Calu3 (cell line): ENCODE measurements at regions not wholly inside any gene's neighbourhood (a gene's known extent, or its start where the extent isn't known, plus 50 kb on each side); places are given as distances from the start of the nearest gene placed in this dataset.

ENCODE experiments used
- BruUV-seq: library from RNA; stranded (reverse); fragments of 400-500 nt; replicated peaks from 2 replicates; lab custom pipeline; 2021; lab: Mats Ljungman, UMichigan
- CTCF ChIA-PET: fragments of 300-600 bp; sonication (Branson Sonifier 250); formaldehyde crosslinking; loops from one replicate; lab custom pipeline; 2022; ENCODE audit warnings: antibody characterized with exemption; lab: Charles Lee
- DNase-seq: peaks from one replicate; pipeline ENCODE4 v3.0.0; 2022
- H3K27ac Mint-ChIP-seq: one replicate; pipeline ENCODE4 v1.8.0; 2022; ENCODE audit warnings: mixed read lengths; ENCODE audit not compliant: unreplicated experiment
- H3K27me3 Mint-ChIP-seq: one replicate; pipeline ENCODE4 v1.8.0; 2022; ENCODE audit warnings: mixed read lengths; ENCODE audit not compliant: unreplicated experiment
- H3K36me3 Mint-ChIP-seq: one replicate; pipeline ENCODE4 v1.8.0; 2022; ENCODE audit warnings: mild to moderate bottlenecking, moderate library complexity, mixed read lengths; ENCODE audit not compliant: insufficient read depth, unreplicated experiment
- H3K4me1 Mint-ChIP-seq: one replicate; pipeline ENCODE4 v1.8.0; 2022; ENCODE audit warnings: mild to moderate bottlenecking, low read depth, mixed read lengths; ENCODE audit not compliant: unreplicated experiment
- H3K4me3 Mint-ChIP-seq: one replicate; pipeline ENCODE4 v1.8.0; 2022; ENCODE audit warnings: mild to moderate bottlenecking, low read depth, moderate library complexity, mixed read lengths; ENCODE audit not compliant: unreplicated experiment
- H3K9me3 Mint-ChIP-seq: one replicate; pipeline ENCODE4 v1.8.0; 2022; ENCODE audit warnings: low read depth, mixed read lengths; ENCODE audit not compliant: unreplicated experiment
- CTCF ChIP-seq: fragments of 200-600 bp; IDR thresholded peaks from one replicate; pipeline ENCODE4 v1.8.0; 2022; ENCODE audit warnings: antibody characterized with exemption; ENCODE audit not compliant: unreplicated experiment
- intact Hi-C: fragments of 100-400 bp; cut with micrococcal nuclease; formaldehyde crosslinking; loops from one replicate; pipeline ENCODE4 v1.10.0; 2022; ENCODE audit not compliant: unreplicated experiment

- TF ChIP-seq CTCF: no peak
- Mint-ChIP-seq H3K4me3 (no peak overlapping the region), H3K36me3 (peaks cover 5% of the 10 kb centered on the region), H3K27ac (no peak overlapping the region), H3K4me1 (peaks cover 9% of the 10 kb centered on the region), H3K9me3 (peaks cover 3% of the 10 kb centered on the region), H3K27me3 (no peaks in the 10 kb centered on the region)
- intact Hi-C loops: no loop called here
- CTCF ChIA-PET: no interaction called here
- DNase-seq: no peak
- no TSS peak for BruUV-seq
Observed at GRCh38 chr3:18761530-18761929, 336.4 kb upstream of the SATB1 start.

DNA sequence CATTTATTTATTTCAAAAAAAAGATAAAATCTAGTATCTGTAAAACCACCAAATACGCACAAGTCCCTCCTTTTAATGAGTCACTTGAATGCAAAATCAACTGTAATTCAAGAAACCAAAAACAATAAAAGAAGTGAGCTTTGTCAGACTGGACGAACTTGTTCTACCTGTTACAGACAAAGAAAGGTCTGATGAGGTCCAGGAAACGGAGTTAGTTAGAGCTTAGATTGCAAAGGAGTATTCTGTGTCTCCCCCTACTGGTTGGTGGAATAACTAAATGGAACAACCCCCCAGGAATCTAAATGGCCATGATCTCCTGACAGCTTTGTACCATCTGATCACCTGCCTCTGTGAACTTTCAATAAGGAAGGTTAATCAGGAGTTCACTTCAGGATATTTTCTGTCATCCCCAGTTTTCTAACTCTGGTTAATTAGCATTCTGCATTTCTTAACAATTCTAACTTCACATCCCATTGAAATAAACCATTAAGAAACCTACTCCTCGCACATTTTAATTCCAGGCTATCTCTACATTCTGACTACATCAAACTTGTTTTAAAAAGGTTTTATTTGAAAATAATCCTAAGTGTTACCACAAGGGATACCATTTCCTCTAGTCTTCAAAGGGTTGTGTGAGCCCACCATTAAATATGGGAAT lies 333.0 kb upstream of the SATB1 start:
- Mint-ChIP-seq H3K4me3 (no peak overlapping the region), H3K4me1 (peaks cover 9% of the 10 kb centered on the region), H3K9me3 (peaks cover 3% of the 10 kb centered on the region), H3K27me3 (no peaks in the 10 kb centered on the region), H3K36me3 (peaks cover 5% of the 10 kb centered on the region), H3K27ac (peak overlapping the region; percentile 73)
- CTCF ChIA-PET: interaction anchor here (0.8 to 2.5 kb wide), 7 partner anchors 44 to 864 kb away, joined by 3 to 17 read pairs (median 3); no protein-coding TSS in a partner anchor
- peak; percentile 27 for TF ChIP-seq CTCF
- DNase-seq: peak; percentile 66
- no TSS peak for BruUV-seq
- intact Hi-C loops: loop anchor here (1.0 to 10.0 kb wide), 6 partner anchors 101 to 864 kb away; partner anchors contain the start of gene SATB1

DNA sequence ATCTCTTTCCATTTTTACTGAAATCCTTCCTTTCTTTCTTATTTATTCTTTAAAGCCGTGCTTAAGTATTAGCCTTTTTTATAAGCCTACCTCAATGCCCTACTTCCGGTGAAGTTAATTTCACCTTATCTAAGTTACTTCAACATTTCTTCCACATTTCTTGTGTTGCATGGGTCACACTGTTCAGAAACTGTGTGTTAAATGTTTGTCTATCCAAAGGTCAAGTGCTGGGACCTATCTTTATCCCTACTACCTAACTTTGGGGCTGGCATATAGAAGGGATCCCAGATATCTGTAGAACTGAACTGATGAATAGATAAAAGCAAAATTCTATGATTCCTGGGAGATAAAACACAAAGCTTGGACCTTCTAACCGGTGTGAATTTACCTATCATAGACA lies 332.3 kb upstream of the SATB1 start:
- peak overlapping the region; percentile 73 for H3K27ac Mint-ChIP-seq
- no peak for DNase-seq
- TF ChIP-seq CTCF: no peak
- no TSS peak for BruUV-seq
- peaks cover 5% of the 10 kb centered on the region for H3K36me3 Mint-ChIP-seq
- CTCF ChIA-PET: interaction anchor here (0.8 to 2.5 kb wide), 7 partner anchors 43 to 863 kb away, joined by 3 to 17 read pairs (median 3); no protein-coding TSS in a partner anchor
- no peaks in the 10 kb centered on the region for H3K27me3 Mint-ChIP-seq
- intact Hi-C loops: loop anchor here (5.0 to 10.0 kb wide), 2 partner anchors 100 to 333 kb away; partner anchors contain the start of gene SATB1
- H3K4me3 Mint-ChIP-seq: no peak overlapping the region
- H3K9me3 Mint-ChIP-seq: peaks cover 3% of the 10 kb centered on the region
- peaks cover 9% of the 10 kb centered on the region for H3K4me1 Mint-ChIP-seq

- BruUV-seq: no TSS peak
- Mint-ChIP-seq H3K27me3 (no peaks in the 10 kb centered on the region), H3K4me1 (peaks cover 5% of the 10 kb centered on the region), H3K27ac (no peak overlapping the region), H3K36me3 (no peaks in the 10 kb centered on the region), H3K4me3 (no peak overlapping the region), H3K9me3 (peaks cover 3% of the 10 kb centered on the region)
- CTCF ChIA-PET: no interaction called here
- intact Hi-C loops: loop anchor here (10.0 kb wide), 1 partner anchor 328 kb away; the partner anchor contains the start of gene SATB1
- no peak for TF ChIP-seq CTCF
- DNase-seq: no peak
Observed at GRCh38 chr3:18752273-18752934, 327.3 kb upstream of the SATB1 start.
